Peyer's patch (tissue), 4 donors: ENCODE measurements at regions not wholly inside any gene's neighbourhood (a gene's known extent, or its start where the extent isn't known, plus 50 kb on each side); places are given as distances from the start of the nearest gene placed in this dataset.

ENCODE experiments used
- DNase-seq, 3 donors: peaks; one replicate each; pipeline ENCODE4 v3.0.0-alpha.2; 2017 to 2019
- H3K27ac ChIP-seq, 4 donors: fragments of 200-600 bp; sonication (generic); one replicate each; pipeline ENCODE4 v1.5.1; 2016 to 2019
- H3K27me3 ChIP-seq, 2 donors: fragments of 200-600 bp; sonication (generic); one replicate each; pipeline ENCODE4 v1.5.1; 2019
- H3K36me3 ChIP-seq, 3 donors: fragments of 200-600 bp; sonication (generic); one replicate each; pipeline ENCODE4 v1.5.1; 2016 to 2019
- H3K4me1 ChIP-seq, 4 donors: fragments of 200-600 bp; sonication (generic); one replicate each; pipeline ENCODE4 v1.5.1; 2016 to 2019
- H3K4me3 ChIP-seq, 4 donors: fragments of 200-600 bp; sonication (generic); 1 replicate in 3 of 4; 2 replicates in 1 of 4; pipeline ENCODE4 v1.5.1; 2016 to 2019; ENCODE audit warnings: mild to moderate bottlenecking in 1 of 4
- H3K9me3 ChIP-seq, 4 donors: fragments of 200-600 bp; sonication (generic); one replicate each; pipeline ENCODE4 v1.5.1; 2016 to 2019; ENCODE audit warnings: mild to moderate bottlenecking in 1 of 4
- CTCF ChIP-seq, 6 experiments: fragments of 450-650 bp in 4 of 6; fragments of 200-600 bp in 2 of 6; sonication (generic) in 1 of 6; IDR thresholded peaks; one replicate each; pipeline ENCODE4 v1.5.1; 2017 to 2019; ENCODE audit warnings: antibody characterized with exemption in 6 of 6, mild to moderate bottlenecking in 3 of 6, moderate library complexity in 1 of 6
- POLR2A ChIP-seq, 2 donors: fragments of 450-650 bp; IDR thresholded peaks; one replicate each; pipeline ENCODE4 v1.5.1; 2017; ENCODE audit warnings: antibody characterized with exemption in 2 of 2, mild to moderate bottlenecking in 2 of 2, moderate library complexity in 2 of 2

DNA sequence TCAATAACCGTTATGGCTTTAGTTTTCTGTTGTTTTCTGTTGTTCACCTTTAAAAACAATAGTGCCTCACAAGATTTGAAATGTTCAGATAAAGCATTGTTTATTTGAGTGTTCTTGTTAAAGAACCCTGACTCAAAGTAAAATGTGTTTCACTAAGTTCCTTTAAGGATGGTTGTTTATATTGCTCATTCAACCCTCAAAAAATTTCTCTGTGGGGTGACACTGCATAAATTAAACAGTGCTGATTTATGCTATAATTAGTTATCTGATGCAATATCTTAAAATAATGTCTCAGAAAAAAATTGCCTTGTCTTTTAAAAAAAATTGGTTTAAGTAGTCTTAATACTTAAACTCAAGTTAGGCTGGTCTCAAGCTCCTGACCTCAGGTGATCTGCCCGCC, 775.1 kb downstream of the FLRT2 start:
- no peak for TF ChIP-seq CTCF (IDR thresholded peaks at IDR 0.05)
- TF ChIP-seq POLR2A (IDR thresholded peaks at IDR 0.05) = no peak

GRCh38 chr14:86299994-86300393, 770.0 kb downstream of the FLRT2 start:
- Histone ChIP-seq H3K4me3 (no peak overlapping the region), H3K27me3 (no peaks in the 10 kb centered on the region), H3K4me1 (no peaks in the 10 kb centered on the region), H3K9me3 (no peaks in the 10 kb centered on the region), H3K27ac (no peak overlapping the region), H3K36me3 (no peaks in the 10 kb centered on the region)
- no peak for TF ChIP-seq POLR2A (IDR thresholded peaks at IDR 0.05)
- no peak for TF ChIP-seq CTCF (IDR thresholded peaks at IDR 0.05)
- no peak for DNase-seq

More for the DNA sequence above, 775.1 kb downstream of the FLRT2 start:
- Histone ChIP-seq H3K36me3 (no peaks in the 10 kb centered on the region), H3K9me3 (no peaks in the 10 kb centered on the region), H3K27ac (no peak overlapping the region), H3K27me3 (no peaks in the 10 kb centered on the region), H3K4me1 (no peaks in the 10 kb centered on the region), H3K4me3 (no peak overlapping the region)
- no peak for DNase-seq

GRCh38 chr14:86296173-86296572, 766.2 kb downstream of the FLRT2 start:
- H3K27me3 ChIP-seq = no peaks in the 10 kb centered on the region
- H3K4me1 ChIP-seq = no peaks in the 10 kb centered on the region
- TF ChIP-seq CTCF (IDR thresholded peaks at IDR 0.05) = no peak
- no peaks in the 10 kb centered on the region for H3K9me3 ChIP-seq
- no peak overlapping the region for H3K27ac ChIP-seq
- H3K4me3 ChIP-seq = no peak overlapping the region
- DNase-seq = no peak
- no peaks in the 10 kb centered on the region for H3K36me3 ChIP-seq

- H3K36me3 ChIP-seq = no peaks in the 10 kb centered on the region
- H3K27me3 ChIP-seq = no peaks in the 10 kb centered on the region
- TF ChIP-seq POLR2A (IDR thresholded peaks at IDR 0.05) (no peak), CTCF (IDR thresholded peaks at IDR 0.05) (no peak)
- no peak overlapping the region for H3K4me3 ChIP-seq
- H3K9me3 ChIP-seq = no peaks in the 10 kb centered on the region
- no peak overlapping the region for H3K27ac ChIP-seq
- no peak for DNase-seq
- no peaks in the 10 kb centered on the region for H3K4me1 ChIP-seq
Measured at GRCh38 chr14:86288336-86288735, 758.4 kb downstream of the FLRT2 start.

DNA sequence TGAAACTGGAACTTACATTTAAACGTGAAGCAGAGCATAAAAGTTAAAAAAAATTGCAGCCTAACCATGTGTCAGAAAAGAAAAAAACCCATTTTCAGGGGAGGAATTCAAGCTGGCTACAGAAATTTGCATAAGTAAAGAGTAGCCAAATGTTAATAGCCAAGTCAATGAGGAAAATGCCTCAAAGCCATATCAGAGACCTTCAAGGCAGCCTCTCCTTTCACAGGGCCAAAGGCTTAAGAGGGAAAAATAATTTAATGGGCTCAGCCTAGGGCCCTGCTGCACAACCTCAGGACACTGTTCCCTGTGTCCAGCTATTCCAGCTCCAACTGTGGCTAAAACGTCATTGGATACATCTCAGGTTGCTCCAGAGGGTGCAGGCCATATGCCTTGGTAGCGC, 749.5 kb downstream of the FLRT2 start:
- H3K36me3 ChIP-seq = no peaks in the 10 kb centered on the region
- DNase-seq = no peak

More for the DNA sequence above, 749.5 kb downstream of the FLRT2 start:
- Histone ChIP-seq H3K27me3 (no peaks in the 10 kb centered on the region), H3K4me3 (no peak overlapping the region), H3K27ac (no peak overlapping the region), H3K9me3 (peaks cover 0 to 6% (median 0%) of the 10 kb centered on the region in 4 donors), H3K4me1 (no peaks in the 10 kb centered on the region)
- TF ChIP-seq POLR2A (IDR thresholded peaks at IDR 0.05) (no peak), CTCF (IDR thresholded peaks at IDR 0.05) (no peak)
